Lower lobe of right lung (tissue), 2 donors: ENCODE measurements at regions not wholly inside any gene's neighbourhood (a gene's known extent, or its start where the extent isn't known, plus 50 kb on each side); places are given as distances from the start of the nearest gene placed in this dataset.

ENCODE experiments used
- ATAC-seq, 2 donors: fragments of 200-7000 bp; cut with Tn5 transposase; one replicate each; pipeline ENCODE4 v1.9.1; 2020 to 2022; ENCODE audit warnings: mild to moderate bottlenecking in 2 of 2, moderate library complexity in 2 of 2
- DNase-seq: peaks from one replicate; pipeline ENCODE4 v3.0.0-alpha.2; 2020
- H3K27ac ChIP-seq: fragments of 200-600 bp; one replicate; pipeline ENCODE4 v1.8.0; 2022
- H3K27me3 ChIP-seq: fragments of 200-600 bp; one replicate; pipeline ENCODE4 v1.8.0; 2022; ENCODE audit warnings: low read depth
- H3K36me3 ChIP-seq: fragments of 200-600 bp; one replicate; pipeline ENCODE4 v1.8.0; 2022; ENCODE audit warnings: mild to moderate bottlenecking
- H3K4me1 ChIP-seq: fragments of 200-600 bp; one replicate; pipeline ENCODE4 v1.8.0; 2022
- H3K4me3 ChIP-seq: fragments of 200-600 bp; one replicate; pipeline ENCODE4 v1.8.0; 2022; ENCODE audit warnings: mild to moderate bottlenecking
- H3K9me3 ChIP-seq: fragments of 200-600 bp; one replicate; pipeline ENCODE4 v1.8.0; 2022
- CTCF ChIP-seq: fragments of 200-600 bp; IDR thresholded peaks from one replicate; pipeline ENCODE4 v1.8.0; 2022; ENCODE audit warnings: antibody characterized with exemption, mild to moderate bottlenecking
- intact Hi-C: fragments of 100-400 bp; cut with DNase I; formaldehyde crosslinking; loops from one replicate; pipeline ENCODE4 v1.11.0; 2022
- donor health status: DM: no; HTN: yes; CAD: no; lungs with severe emphysema.

GRCh38 chr5:173538018-173538417, 78.4 kb downstream of the BOD1 start:
- Histone ChIP-seq H3K27me3 (no peaks in the 10 kb centered on the region), H3K4me3 (no peak overlapping the region), H3K36me3 (no peaks in the 10 kb centered on the region), H3K9me3 (no peaks in the 10 kb centered on the region), H3K27ac (no peak overlapping the region), H3K4me1 (no peaks in the 10 kb centered on the region)
- DNase-seq (no peak), ATAC-seq (no peak)
- intact Hi-C loops = no loop called here
- TF ChIP-seq CTCF = no peak

- Histone ChIP-seq H3K4me3 (no peak overlapping the region), H3K36me3 (no peaks in the 10 kb centered on the region), H3K9me3 (no peaks in the 10 kb centered on the region), H3K27ac (no peak overlapping the region), H3K27me3 (no peaks in the 10 kb centered on the region), H3K4me1 (no peaks in the 10 kb centered on the region)
- DNase-seq (no peak), ATAC-seq (no peak)
- no peak for TF ChIP-seq CTCF
- intact Hi-C loops = no loop called here
Measured at GRCh38 chr5:173537228-173537627, 79.2 kb downstream of the BOD1 start.

GRCh38 chr5:173535976-173536639, 80.3 kb downstream of the BOD1 start:
- H3K27ac ChIP-seq = no peak overlapping the region
- intact Hi-C loops = no loop called here

GRCh38 chr5:173535166-173535975, 81.1 kb downstream of the BOD1 start:
- Histone ChIP-seq H3K9me3 (no peaks in the 10 kb centered on the region), H3K36me3 (no peaks in the 10 kb centered on the region), H3K4me3 (no peak overlapping the region), H3K27me3 (no peaks in the 10 kb centered on the region), H3K27ac (no peak overlapping the region), H3K4me1 (no peaks in the 10 kb centered on the region)
- no peak for ATAC-seq
- DNase-seq = no peak
- intact Hi-C loops = no loop called here
- no peak for TF ChIP-seq CTCF

More at GRCh38 chr5:173535976-173536639, 80.3 kb downstream of the BOD1 start:
- no peaks in the 10 kb centered on the region for H3K9me3 ChIP-seq
- no peaks in the 10 kb centered on the region for H3K4me1 ChIP-seq
- H3K27me3 ChIP-seq = no peaks in the 10 kb centered on the region
- no peak for DNase-seq
- no peak overlapping the region for H3K4me3 ChIP-seq
- no peak for TF ChIP-seq CTCF
- ATAC-seq = no peak
- H3K36me3 ChIP-seq = no peaks in the 10 kb centered on the region

- intact Hi-C loops = no loop called here
- Histone ChIP-seq H3K4me1 (no peaks in the 10 kb centered on the region), H3K27ac (no peak overlapping the region), H3K9me3 (no peaks in the 10 kb centered on the region), H3K27me3 (no peaks in the 10 kb centered on the region), H3K36me3 (no peaks in the 10 kb centered on the region), H3K4me3 (no peak overlapping the region)
- no peak for DNase-seq
- no peak for TF ChIP-seq CTCF
- ATAC-seq = no peak
Measured at GRCh38 chr5:173534664-173535063, 81.8 kb downstream of the BOD1 start.
